HepG2 (cell line): ENCODE measurements at regions not wholly inside any gene's neighbourhood (a gene's known extent, or its start where the extent isn't known, plus 50 kb on each side); places are given as distances from the start of the nearest gene placed in this dataset.

Source experiments
- ATAC-seq: fragments of 200-7000 bp; cut with Tn5 transposase; 3 replicates; pipeline ENCODE4 v1.9.1; 2020; ENCODE audit warnings: mild to moderate bottlenecking, moderate library complexity
- BruUV-seq: library from RNA; stranded (reverse); fragments of 400-500 nt; replicated peaks from 2 replicates; lab custom pipeline; 2021; lab: Mats Ljungman, UMichigan
- CTCF ChIA-PET: fragments of 300-600 bp; formaldehyde crosslinking; extraction: SDS; loops from one replicate; lab custom pipeline; 2021; ENCODE audit warnings: low total read pairs, inconsistent platforms, low intra/inter-chr PET ratio; lab: Yijun Ruan, JAX
- POLR2A ChIA-PET: fragments of 350-600 bp; sonication (Branson Sonifier 250); formaldehyde crosslinking; loops from one replicate; lab custom pipeline; 2020; ENCODE audit warnings: antibody characterized with exemption, inconsistent platforms; lab: Yijun Ruan, JAX
- DNase-seq: peaks from one replicate; pipeline ENCODE4 v3.0.0-alpha.2; 2015; ENCODE audit warnings: low spot score
- FAIRE-seq: peaks from 3 replicates; lab custom pipeline; 2011; peaks lifted over from hg19 to GRCh38; lab: Jason Lieb, UNC
- H2AFZ ChIP-seq: one replicate; pipeline ENCODE4 v1.6.1; 2011; ENCODE audit warnings: low read length, inconsistent platforms
- H3K27ac ChIP-seq: fragments of 300-600 bp; 3 replicates; pipeline ENCODE4 v1.8.0; 2011; ENCODE audit warnings: mixed run types, mild to moderate bottlenecking, mixed read lengths, low read length, inconsistent platforms; ENCODE audit not compliant: insufficient read depth; ENCODE audit errors: extremely low read length
- H3K27me3 ChIP-seq, 2 experiments: fragments of 200-600 bp in 1 of 2; 2 replicates in 1 of 2; 3 replicates in 1 of 2; pipeline versions ENCODE4 v1.6.0 to v1.8.0; 2011; ENCODE audit warnings: low read length in 2 of 2, mild to moderate bottlenecking in 2 of 2, moderate library complexity in 2 of 2, inconsistent platforms in 1 of 2; ENCODE audit not compliant: insufficient read depth in 2 of 2, control insufficient read depth in 1 of 2
- H3K36me3 ChIP-seq, 2 experiments: fragments of 200-600 bp in 1 of 2; replicated peaks in 1 of 2; 2 replicates in 1 of 2; 3 replicates in 1 of 2; pipeline versions ENCODE4 v1.5.1 to v1.8.0; 2011; ENCODE audit warnings: low read length in 2 of 2, inconsistent platforms in 1 of 2; ENCODE audit not compliant: insufficient read depth in 2 of 2, control insufficient read depth in 1 of 2
- H3K4me1 ChIP-seq: 2 replicates; pipeline ENCODE4 v1.5.1; 2012; ENCODE audit warnings: low read length, inconsistent platforms; ENCODE audit not compliant: insufficient read depth
- H3K4me2 ChIP-seq: 2 replicates; pipeline ENCODE4 v1.6.0; 2011; ENCODE audit warnings: low read depth, low read length, inconsistent platforms
- H3K4me3 ChIP-seq, 3 experiments: fragments of 200-600 bp in 1 of 3; sonication (generic), shearing (Covaris generic) in 1 of 3; replicated peaks in 1 of 3; 2 replicates each; pipeline ENCODE4 v1.5.1; 2011 to 2016; ENCODE audit warnings: low read length in 3 of 3, inconsistent platforms in 2 of 3, low read depth in 2 of 3, mild to moderate bottlenecking in 2 of 3, control low read depth in 1 of 3, mixed read lengths in 1 of 3; ENCODE audit not compliant: insufficient read depth in 1 of 3
- H3K79me2 ChIP-seq: one replicate; pipeline ENCODE4 v1.6.1; 2011; ENCODE audit warnings: low read length, inconsistent platforms; ENCODE audit not compliant: insufficient read depth
- H3K9ac ChIP-seq: 2 replicates; pipeline ENCODE4 v1.6.0; 2011; ENCODE audit warnings: mild to moderate bottlenecking, low read depth, low read length, inconsistent platforms; ENCODE audit not compliant: insufficient read depth
- H3K9me3 ChIP-seq: 2 replicates; pipeline ENCODE4 v1.5.1; 2012; ENCODE audit warnings: mild to moderate bottlenecking, low read length
- H4K20me1 ChIP-seq: 2 replicates; pipeline ENCODE4 v1.6.0; 2011; ENCODE audit warnings: inconsistent platforms, mild to moderate bottlenecking, low read length, moderate library complexity; ENCODE audit not compliant: insufficient read depth
- PLSCR1 ChIP-seq: sonication (generic); formaldehyde crosslinking; IDR thresholded peaks from 2 replicates; pipeline ENCODE4 v1.5.0; 2020; ENCODE audit warnings: missing genetic modification reagents, mild to moderate bottlenecking, borderline replicate concordance
- RFX1 ChIP-seq: fragments of 450-650 bp; IDR thresholded peaks from 2 replicates; pipeline ENCODE4 v1.6.1; 2017
- ZMYM4 ChIP-seq: sonication (generic); formaldehyde crosslinking; IDR thresholded peaks from 2 replicates; pipeline ENCODE4 v1.8.1; 2023; ENCODE audit warnings: mild to moderate bottlenecking, missing genetic modification reagents
- ZNF232 ChIP-seq: sonication (generic); formaldehyde crosslinking; IDR thresholded peaks from 2 replicates; pipeline ENCODE4 v1.4.0; 2020; ENCODE audit warnings: missing genetic modification reagents, borderline replicate concordance
- ZNF318 ChIP-seq: sonication (generic); formaldehyde crosslinking; IDR thresholded peaks from 2 replicates; pipeline ENCODE4 v1.4.0; 2020; ENCODE audit warnings: mild to moderate bottlenecking, missing genetic modification reagents
- ZNF615 ChIP-seq: sonication (generic); formaldehyde crosslinking; IDR thresholded peaks from 2 replicates; pipeline ENCODE4 v1.5.0; 2020; ENCODE audit warnings: mild to moderate bottlenecking, missing genetic modification reagents, borderline replicate concordance
- ZNF652 ChIP-seq: IDR thresholded peaks from 2 replicates; pipeline ENCODE4 v1.6.1; 2016; ENCODE audit warnings: low read depth, borderline replicate concordance
- in situ Hi-C: cut with HindIII; loops from 2 replicates; pipeline ENCODE4 v1.10.0; 2017; ENCODE audit warnings: low pct_unique_long_range_greater_than_20kb; ENCODE audit not compliant: extremely low pct_ligation_motif_present
- intact Hi-C: fragments of 100-400 bp; cut with micrococcal nuclease; formaldehyde crosslinking; loops from one replicate; pipeline ENCODE4 v1.10.0; 2022; ENCODE audit not compliant: unreplicated experiment

- ATAC-seq (no peak), DNase-seq (no peak), FAIRE-seq (no peak)
- TF ChIP-seq ZMYM4 (no peak), ZNF318 (no peak), ZNF232 (CRISPR knock-in tag) (no peak), PLSCR1 (CRISPR knock-in tag) (no peak), ZNF652 (CRISPR knock-in tag) (no peak), ZNF615 (CRISPR knock-in tag) (no peak), RFX1 (no peak)
- no TSS peak for BruUV-seq
- no peaks in the 10 kb centered on the region for H3K9me3 ChIP-seq
- ChIA-PET CTCF (no interaction called here), POLR2A (no interaction called here)
- H3K36me3 ChIP-seq, result no peaks in the 10 kb centered on the region
- H3K4me3 ChIP-seq, result no peak overlapping the region
- H3K27ac ChIP-seq, result no peak overlapping the region
- in situ Hi-C loops, result no loop called here
- H3K9ac ChIP-seq, result no peak overlapping the region
- intact Hi-C loops, result no loop called here
- H3K27me3 ChIP-seq, result no peaks in the 10 kb centered on the region
- H3K4me1 ChIP-seq, result no peaks in the 10 kb centered on the region
- no peak overlapping the region for H3K4me2 ChIP-seq
- H4K20me1 ChIP-seq, result no peaks in the 10 kb centered on the region
- H2AFZ ChIP-seq, result no peak overlapping the region
- no peaks in the 10 kb centered on the region for H3K79me2 ChIP-seq
These were observed 664.8 kb upstream of the GJE1 start for GRCh38 chr6:141467881-141468280.
